GM10266 (cell line): ENCODE measurements at regions not wholly inside any gene's neighbourhood (a gene's known extent, or its start where the extent isn't known, plus 50 kb on each side); places are given as distances from the start of the nearest gene placed in this dataset.

Source experiments
- DNase-seq: peaks from one replicate; pipeline ENCODE4 v3.0.0; 2012; ENCODE audit errors: extremely low spot score
- CTCF ChIP-seq: IDR thresholded peaks from 2 replicates; pipeline ENCODE4 v1.5.1; 2012; ENCODE audit warnings: mild to moderate bottlenecking, low read depth; ENCODE audit not compliant: control insufficient read depth, insufficient read depth; ENCODE audit errors: missing control alignments

GRCh38 chr21:25396135-25396711, 211.1 kb downstream of the MRPL39 start:
- DNase-seq, result peak; percentile 58
- TF ChIP-seq CTCF, result no peak

GRCh38 chr21:25391777-25392176, 215.5 kb downstream of the MRPL39 start:
- DNase-seq, result no peak
- TF ChIP-seq CTCF, result no peak

- no peak for DNase-seq
- no peak for TF ChIP-seq CTCF
These were observed 216.6 kb downstream of the MRPL39 start for GRCh38 chr21:25390701-25391100.

GRCh38 chr21:25387665-25388064, 219.6 kb downstream of the MRPL39 start:
- DNase-seq, result no peak
- no peak for TF ChIP-seq CTCF

GRCh38 chr21:25385911-25386474, 221.3 kb downstream of the MRPL39 start:
- TF ChIP-seq CTCF, result peak; percentile 56
- DNase-seq, result peak; percentile 35

GRCh38 chr21:25385341-25385740, 221.9 kb downstream of the MRPL39 start:
- DNase-seq, result no peak
- TF ChIP-seq CTCF, result no peak

- no peak for TF ChIP-seq CTCF
- DNase-seq, result no peak
These were observed 222.5 kb downstream of the MRPL39 start for GRCh38 chr21:25384782-25385181.
